GM18511 (cell line): ENCODE measurements at regions not wholly inside any gene's neighbourhood (a gene's known extent, or its start where the extent isn't known, plus 50 kb on each side); places are given as distances from the start of the nearest gene placed in this dataset.
"Not testable (repeated sequence)": the region's sequence is repeated elsewhere in the genome, so short reads cannot be mapped to it uniquely, and the experiment has no call there.

Experiments used
- ATAC-seq: cut with Tn5 transposase; IDR thresholded peaks from one replicate; pipeline ENCODE4 v1.9.1; 2021; ENCODE audit warnings: mild to moderate bottlenecking, moderate library complexity; ENCODE audit not compliant: unreplicated experiment

DNA sequence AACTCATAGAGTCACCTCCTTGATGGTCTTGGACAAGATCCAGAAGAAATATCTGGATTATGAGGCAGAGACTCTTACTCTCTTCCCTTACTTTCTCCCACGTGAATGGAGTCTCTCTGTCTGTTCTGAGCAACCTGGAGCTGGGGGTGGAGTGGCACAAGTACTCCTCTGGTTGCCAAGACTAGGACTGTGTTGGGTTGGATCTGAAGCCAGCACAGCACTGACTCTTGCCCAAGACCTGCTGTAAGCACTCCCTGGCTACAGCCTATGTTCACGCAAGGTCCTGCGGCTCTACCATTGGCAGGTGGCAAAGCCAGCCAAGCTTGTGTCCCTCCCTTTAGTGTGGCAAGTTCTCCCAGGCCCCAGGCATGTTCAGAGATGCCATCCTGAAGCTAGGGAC lies 488.2 kb upstream of the NRG3 start:
- no peak for ATAC-seq

DNA sequence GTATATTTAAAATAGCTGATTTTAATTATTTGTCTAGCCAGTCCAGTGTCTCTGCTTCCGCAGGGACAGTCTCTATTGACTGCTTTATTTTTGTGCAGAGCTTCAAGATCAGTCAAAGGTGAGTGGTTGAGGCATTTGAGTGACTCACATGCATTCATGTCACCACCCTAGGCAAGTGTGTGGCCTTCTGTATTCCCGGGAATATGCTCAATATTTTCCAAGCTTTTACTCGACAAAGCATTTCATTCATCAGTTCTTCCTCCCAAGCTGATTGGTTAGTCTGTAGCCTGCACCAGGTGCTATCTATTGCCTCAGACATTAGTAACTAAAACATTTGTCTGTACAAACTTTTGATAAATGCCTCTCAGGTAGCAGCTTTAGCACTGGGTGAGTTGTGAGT lies 471.5 kb upstream of the NRG3 start:
- ATAC-seq = no peak

DNA sequence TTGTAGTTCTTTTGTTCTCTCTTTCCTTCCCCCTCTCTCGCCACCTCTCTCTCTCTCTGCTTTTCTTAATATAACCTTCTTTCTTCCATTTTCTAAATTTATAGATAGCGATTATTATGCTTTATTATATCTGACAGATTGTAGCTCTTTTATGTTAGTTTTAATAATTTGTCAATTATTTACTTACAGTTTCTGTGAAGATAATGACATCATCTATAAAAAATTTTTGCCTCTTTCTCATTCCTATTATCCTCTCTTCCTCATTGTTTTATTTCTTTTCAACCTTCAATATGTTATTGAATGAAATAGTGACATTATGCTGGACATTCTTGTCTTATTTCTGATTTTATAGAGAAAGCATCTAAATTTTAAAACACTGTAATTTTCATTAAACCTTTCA lies 469.6 kb upstream of the NRG3 start:
- no peak for ATAC-seq

DNA sequence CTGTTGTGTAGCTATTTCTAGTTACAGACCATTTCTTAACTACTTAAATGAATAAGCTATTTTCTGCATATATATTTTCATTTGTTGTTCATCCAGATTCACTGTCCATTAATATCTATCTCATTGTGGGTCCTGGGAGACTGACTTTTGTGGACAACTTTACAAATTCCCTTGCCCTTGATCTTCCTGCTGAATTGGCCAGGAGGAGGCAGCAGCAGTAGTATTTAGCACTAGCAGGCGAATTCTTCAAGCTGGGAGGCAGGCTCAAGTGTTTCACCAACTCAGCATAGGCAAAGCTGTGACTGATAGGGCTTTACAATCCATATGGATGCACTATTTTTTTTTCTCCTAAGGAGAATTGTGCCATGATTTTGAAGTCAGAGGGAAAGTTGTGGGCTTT lies 461.0 kb upstream of the NRG3 start:
- ATAC-seq = no peak

- ATAC-seq = no peak
Measured at GRCh38 chr10:81426722-81427121, 448.3 kb upstream of the NRG3 start.

GRCh38 chr10:81428456-81429134 lies 446.4 kb upstream of the NRG3 start:
- no peak for ATAC-seq

DNA sequence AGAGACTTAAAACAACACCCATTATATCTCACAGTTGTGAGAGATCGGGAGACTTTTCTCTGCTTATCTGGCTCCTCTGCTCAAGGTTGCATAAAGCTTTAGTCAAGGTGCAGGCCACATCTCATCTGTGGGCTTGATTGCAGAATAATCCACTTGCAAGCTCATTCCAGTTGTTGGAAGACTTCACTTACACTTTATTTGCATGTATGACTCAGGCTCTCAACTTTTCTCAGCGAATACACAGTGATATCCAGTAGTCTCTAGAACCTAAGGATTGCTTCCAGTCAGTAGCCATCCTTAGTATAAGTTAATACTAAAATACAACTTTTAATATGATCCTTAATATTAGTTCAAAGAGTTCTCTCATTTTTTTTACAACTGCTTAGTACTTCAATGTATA lies 435.5 kb upstream of the NRG3 start:
- ATAC-seq = no peak

- not testable (repeated sequence) for ATAC-seq
Measured at GRCh38 chr10:81441624-81442023, 433.4 kb upstream of the NRG3 start.

DNA sequence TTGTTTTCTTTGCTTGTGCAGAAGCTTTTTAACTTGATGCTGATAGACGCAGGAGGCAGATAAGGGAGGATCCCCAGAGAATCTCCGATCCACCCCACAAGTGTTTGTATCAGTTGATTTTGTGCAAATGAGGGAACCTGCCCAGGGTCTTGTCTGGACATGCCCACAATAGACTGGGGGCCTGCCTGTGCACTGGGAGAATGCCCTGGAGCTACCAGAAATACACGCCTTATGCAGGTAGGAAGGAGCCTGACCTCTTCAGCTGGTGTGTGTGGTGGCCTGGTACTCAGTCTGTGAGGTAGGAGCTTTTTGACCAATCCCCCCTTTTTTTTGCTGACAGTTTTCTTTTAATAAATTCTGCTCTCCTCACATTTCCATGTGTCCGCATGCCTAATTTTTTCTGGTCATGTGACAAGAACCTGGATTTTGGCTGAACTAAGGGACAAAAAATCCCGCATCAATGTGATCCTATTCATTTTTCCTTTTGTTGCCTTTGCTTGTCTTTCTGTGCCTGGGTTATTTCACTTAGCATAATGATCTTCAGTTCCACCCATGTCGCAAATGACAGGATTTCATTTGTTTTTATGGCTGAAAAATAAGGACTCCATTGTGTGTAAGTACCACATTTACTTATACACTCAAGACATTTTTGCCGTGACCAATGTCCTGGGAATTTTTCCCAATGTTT lies 430.6 kb upstream of the NRG3 start:
- no peak for ATAC-seq

- no peak for ATAC-seq
Measured at GRCh38 chr10:81450651-81451050, 424.3 kb upstream of the NRG3 start.

- ATAC-seq = no peak
Measured at GRCh38 chr10:81472927-81473470, 402.0 kb upstream of the NRG3 start.

- ATAC-seq = no peak
Measured at GRCh38 chr10:81473755-81474154, 401.2 kb upstream of the NRG3 start.

- no peak for ATAC-seq
Measured at GRCh38 chr10:81479316-81479715, 395.7 kb upstream of the NRG3 start.

GRCh38 chr10:81496626-81497025 lies 378.4 kb upstream of the NRG3 start:
- no peak for ATAC-seq

GRCh38 chr10:81498011-81498551 lies 376.9 kb upstream of the NRG3 start:
- ATAC-seq = no peak

- ATAC-seq = no peak
Measured at GRCh38 chr10:81502677-81503359, 372.2 kb upstream of the NRG3 start.

GRCh38 chr10:81505777-81506176 lies 369.2 kb upstream of the NRG3 start:
- not testable (repeated sequence) for ATAC-seq

DNA sequence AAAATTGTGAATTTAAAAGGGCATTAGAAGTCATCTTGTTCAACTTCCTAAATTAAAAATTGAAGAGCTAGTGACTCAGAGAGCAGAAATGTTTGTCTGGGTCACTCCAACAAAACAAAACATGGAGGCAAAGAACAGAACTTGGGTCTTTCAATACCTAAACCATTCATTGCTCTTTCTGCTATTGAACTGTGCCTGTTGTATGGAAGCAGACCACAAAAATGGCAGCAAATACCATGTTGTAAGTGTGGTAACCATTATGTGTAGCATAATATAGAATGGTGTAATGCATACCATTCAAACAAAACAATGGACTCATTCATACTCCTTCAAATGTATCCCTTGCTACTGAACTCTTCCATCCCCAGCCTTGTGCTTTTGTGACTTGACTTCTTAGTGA lies 360.2 kb upstream of the NRG3 start:
- no peak for ATAC-seq

GRCh38 chr10:81520688-81521087 lies 354.3 kb upstream of the NRG3 start:
- ATAC-seq = no peak

DNA sequence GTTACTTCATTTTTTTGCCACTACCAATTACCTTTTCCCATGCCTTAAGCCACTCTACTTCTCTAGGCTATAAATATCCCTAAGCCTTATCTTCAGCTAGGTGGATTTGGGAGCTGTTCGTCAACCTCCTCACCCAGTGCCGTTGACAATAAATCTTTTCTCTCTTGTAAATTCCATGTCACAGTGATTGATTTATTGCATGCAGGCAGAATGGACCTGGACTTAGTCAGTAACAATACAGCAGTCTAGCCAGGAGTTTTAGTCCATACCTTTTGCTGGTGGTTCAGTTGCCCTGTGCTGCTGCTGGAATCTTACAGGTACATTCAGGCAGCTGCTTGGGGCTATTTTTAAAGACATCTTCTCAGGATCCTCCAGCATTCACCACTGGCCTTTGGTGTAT lies 350.5 kb upstream of the NRG3 start:
- ATAC-seq = no peak

DNA sequence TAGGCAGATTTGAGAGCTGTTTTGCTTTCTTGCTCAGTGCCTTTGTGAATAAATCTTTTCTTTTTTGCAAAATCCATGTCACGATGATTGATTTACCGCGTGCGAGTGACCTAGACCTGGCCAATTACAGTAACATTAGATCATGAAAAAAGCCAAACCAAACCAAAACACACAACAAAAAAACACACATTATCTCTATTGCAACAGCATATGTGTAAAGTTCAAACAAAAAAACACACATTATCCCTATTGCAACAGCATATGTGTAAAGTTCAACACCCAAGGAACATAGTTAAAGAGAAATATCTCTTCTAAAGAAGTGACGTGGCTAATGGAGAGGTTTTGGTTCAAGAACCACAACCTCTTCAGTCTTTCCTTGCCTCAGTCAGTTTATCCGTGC lies 342.6 kb upstream of the NRG3 start:
- no peak for ATAC-seq

DNA sequence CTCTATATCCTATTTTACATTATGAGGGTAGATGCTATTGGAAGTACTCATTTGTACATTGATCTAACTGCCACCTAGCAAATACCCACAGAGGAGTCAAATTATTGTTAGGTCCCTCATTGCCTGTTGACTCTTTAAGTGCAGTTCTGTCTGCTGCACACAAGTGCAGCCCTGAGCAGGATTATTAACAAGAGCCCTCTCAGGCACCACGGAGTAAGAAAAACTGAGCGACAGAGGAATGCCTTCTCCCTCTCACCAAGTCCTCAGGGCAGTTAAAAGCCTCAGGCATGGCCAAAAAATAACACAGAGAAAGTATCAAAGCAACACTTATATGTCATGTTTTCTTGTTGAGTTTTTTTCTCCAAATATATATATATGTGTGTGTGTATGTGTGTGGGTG lies 340.0 kb upstream of the NRG3 start:
- no peak for ATAC-seq
